Activated CD4-positive, alpha-beta T cell treated with anti-CD3 and anti-CD28 coated beads, Interleukin-2, amount 10 ng/mL, durations not matched to agents 24 days and 14 days (primary cell): ENCODE measurements at regions not wholly inside any gene's neighbourhood (a gene's known extent, or its start where the extent isn't known, plus 50 kb on each side); places are given as distances from the start of the nearest gene placed in this dataset.

Source experiments
- DNase-seq: peaks from one replicate; pipeline ENCODE4 v3.0.0; 2022
- H3K27ac Mint-ChIP-seq: one replicate; pipeline ENCODE4 v1.8.0; 2022; ENCODE audit warnings: mild to moderate bottlenecking, mixed read lengths
- H3K27me3 Mint-ChIP-seq: one replicate; pipeline ENCODE4 v1.8.0; 2022; ENCODE audit warnings: mixed read lengths
- H3K36me3 Mint-ChIP-seq: one replicate; pipeline ENCODE4 v1.8.0; 2022; ENCODE audit warnings: low read depth, mild to moderate bottlenecking, mixed read lengths
- H3K4me1 Mint-ChIP-seq: one replicate; pipeline ENCODE4 v1.8.0; 2021; ENCODE audit warnings: mixed read lengths
- H3K4me3 Mint-ChIP-seq: one replicate; pipeline ENCODE4 v1.8.0; 2022; ENCODE audit warnings: mild to moderate bottlenecking, moderate library complexity, mixed read lengths
- H3K9me3 Mint-ChIP-seq: one replicate; pipeline ENCODE4 v1.8.0; 2021; ENCODE audit warnings: mixed read lengths
- intact Hi-C: fragments of 100-400 bp; cut with micrococcal nuclease; formaldehyde crosslinking; loops from one replicate; pipeline ENCODE4 v1.15.1; 2023

GRCh38 chr7:52269669-52270068, 765.8 kb upstream of the POM121L12 start:
- no peak for DNase-seq
- Mint-ChIP-seq H3K4me1 (no peaks in the 10 kb centered on the region), H3K4me3 (no peak overlapping the region), H3K36me3 (no peaks in the 10 kb centered on the region), H3K9me3 (no peaks in the 10 kb centered on the region), H3K27ac (no peak overlapping the region), H3K27me3 (no peaks in the 10 kb centered on the region)
- intact Hi-C loops = no loop called here

GRCh38 chr7:52261057-52261456, 774.4 kb upstream of the POM121L12 start:
- no peak for DNase-seq
- Mint-ChIP-seq H3K4me3 (no peak overlapping the region), H3K27me3 (no peaks in the 10 kb centered on the region), H3K9me3 (peaks cover 5% of the 10 kb centered on the region), H3K36me3 (no peaks in the 10 kb centered on the region), H3K27ac (no peak overlapping the region), H3K4me1 (no peaks in the 10 kb centered on the region)
- intact Hi-C loops = no loop called here

GRCh38 chr7:52260046-52260665, 775.3 kb upstream of the POM121L12 start:
- H3K9me3 Mint-ChIP-seq = peaks cover 5% of the 10 kb centered on the region
- no peaks in the 10 kb centered on the region for H3K27me3 Mint-ChIP-seq
- H3K27ac Mint-ChIP-seq = no peak overlapping the region
- no peak for DNase-seq
- intact Hi-C loops = no loop called here
- no peaks in the 10 kb centered on the region for H3K36me3 Mint-ChIP-seq
- no peak overlapping the region for H3K4me3 Mint-ChIP-seq
- no peaks in the 10 kb centered on the region for H3K4me1 Mint-ChIP-seq

DNA sequence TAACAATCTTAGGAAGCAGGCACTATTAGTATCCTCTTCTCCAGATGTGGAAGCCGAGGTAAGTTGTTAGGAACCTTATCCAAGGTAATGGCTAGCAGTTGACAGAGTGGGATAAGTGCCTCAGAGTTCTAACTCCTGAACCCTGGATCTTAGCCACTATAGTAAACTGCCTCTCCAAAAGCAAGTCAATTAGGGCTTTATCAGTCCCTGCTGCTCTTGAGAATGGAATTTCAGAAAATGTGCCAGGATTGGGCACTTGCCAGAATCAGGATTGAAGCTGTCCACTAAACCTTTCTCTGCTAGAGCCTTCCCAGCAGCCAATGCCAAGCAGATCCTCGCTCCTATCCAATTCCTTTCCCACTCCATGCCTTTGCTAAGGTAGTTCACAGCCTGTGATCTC, 777.5 kb upstream of the POM121L12 start:
- no peak for DNase-seq
- H3K36me3 Mint-ChIP-seq = no peaks in the 10 kb centered on the region
- H3K27ac Mint-ChIP-seq = no peak overlapping the region
- peaks cover 3% of the 10 kb centered on the region for H3K9me3 Mint-ChIP-seq
- intact Hi-C loops = no loop called here
- H3K27me3 Mint-ChIP-seq = no peaks in the 10 kb centered on the region
- H3K4me1 Mint-ChIP-seq = no peaks in the 10 kb centered on the region
- H3K4me3 Mint-ChIP-seq = no peak overlapping the region

- DNase-seq = no peak
- H3K4me3 Mint-ChIP-seq = no peak overlapping the region
- peaks cover 10% of the 10 kb centered on the region for H3K9me3 Mint-ChIP-seq
- intact Hi-C loops = no loop called here
- no peaks in the 10 kb centered on the region for H3K27me3 Mint-ChIP-seq
- no peaks in the 10 kb centered on the region for H3K36me3 Mint-ChIP-seq
- H3K27ac Mint-ChIP-seq = no peak overlapping the region
- no peaks in the 10 kb centered on the region for H3K4me1 Mint-ChIP-seq
These were observed 780.9 kb upstream of the POM121L12 start for GRCh38 chr7:52254396-52255010.

- H3K36me3 Mint-ChIP-seq = no peaks in the 10 kb centered on the region
- intact Hi-C loops = no loop called here
These were observed 781.5 kb upstream of the POM121L12 start for GRCh38 chr7:52253953-52254352.

GRCh38 chr7:52249741-52250140, 785.7 kb upstream of the POM121L12 start:
- Mint-ChIP-seq H3K4me1 (no peaks in the 10 kb centered on the region), H3K36me3 (no peaks in the 10 kb centered on the region), H3K27ac (no peak overlapping the region), H3K4me3 (no peak overlapping the region), H3K27me3 (no peaks in the 10 kb centered on the region), H3K9me3 (peaks cover 10% of the 10 kb centered on the region)
- intact Hi-C loops = no loop called here
- DNase-seq = no peak

More at GRCh38 chr7:52253953-52254352, 781.5 kb upstream of the POM121L12 start:
- Mint-ChIP-seq H3K27ac (no peak overlapping the region), H3K4me3 (no peak overlapping the region), H3K4me1 (no peaks in the 10 kb centered on the region), H3K9me3 (peaks cover 10% of the 10 kb centered on the region), H3K27me3 (no peaks in the 10 kb centered on the region)
- no peak for DNase-seq

DNA sequence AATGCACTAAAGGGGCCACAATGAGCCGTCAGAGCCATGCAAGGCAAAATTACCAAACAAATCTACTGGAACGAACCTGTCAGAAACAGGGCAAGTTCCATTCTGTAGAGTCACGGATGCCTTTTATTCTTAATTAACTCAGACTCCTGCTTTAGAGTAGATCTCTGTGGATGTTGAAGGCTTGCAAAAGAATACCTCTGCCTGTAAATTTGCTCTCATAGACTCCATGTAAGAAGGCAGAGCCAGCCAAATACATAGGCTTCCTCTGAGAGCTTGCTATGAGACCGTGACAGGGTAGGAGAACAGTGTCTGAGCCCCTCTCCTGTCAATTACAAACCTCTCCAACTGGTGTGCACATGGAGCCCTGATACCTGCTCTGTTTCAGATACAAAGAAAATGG, 787.9 kb upstream of the POM121L12 start:
- no peak overlapping the region for H3K27ac Mint-ChIP-seq
- no peaks in the 10 kb centered on the region for H3K36me3 Mint-ChIP-seq
- H3K27me3 Mint-ChIP-seq = no peaks in the 10 kb centered on the region
- H3K4me1 Mint-ChIP-seq = no peaks in the 10 kb centered on the region
- H3K4me3 Mint-ChIP-seq = no peak overlapping the region
- H3K9me3 Mint-ChIP-seq = peaks cover 5% of the 10 kb centered on the region
- intact Hi-C loops = no loop called here
- DNase-seq = no peak

GRCh38 chr7:52243685-52244084, 791.7 kb upstream of the POM121L12 start:
- DNase-seq = no peak
- H3K36me3 Mint-ChIP-seq = no peaks in the 10 kb centered on the region
- H3K27me3 Mint-ChIP-seq = no peaks in the 10 kb centered on the region
- peaks cover 9% of the 10 kb centered on the region for H3K9me3 Mint-ChIP-seq
- H3K27ac Mint-ChIP-seq = no peak overlapping the region
- no peak overlapping the region for H3K4me3 Mint-ChIP-seq
- intact Hi-C loops = no loop called here
- no peaks in the 10 kb centered on the region for H3K4me1 Mint-ChIP-seq

GRCh38 chr7:52233248-52233647, 802.2 kb upstream of the POM121L12 start:
- peaks cover 6% of the 10 kb centered on the region for H3K9me3 Mint-ChIP-seq

GRCh38 chr7:52211930-52212329, 823.5 kb upstream of the POM121L12 start:
- intact Hi-C loops = no loop called here
- Mint-ChIP-seq H3K4me1 (no peaks in the 10 kb centered on the region), H3K4me3 (no peak overlapping the region), H3K27ac (no peak overlapping the region), H3K27me3 (no peaks in the 10 kb centered on the region), H3K36me3 (no peaks in the 10 kb centered on the region), H3K9me3 (no peaks in the 10 kb centered on the region)
- no peak for DNase-seq

More at GRCh38 chr7:52233248-52233647, 802.2 kb upstream of the POM121L12 start:
- no peaks in the 10 kb centered on the region for H3K27me3 Mint-ChIP-seq
- H3K4me1 Mint-ChIP-seq = no peaks in the 10 kb centered on the region
- intact Hi-C loops = no loop called here
- no peak overlapping the region for H3K4me3 Mint-ChIP-seq
- no peak for DNase-seq
- no peaks in the 10 kb centered on the region for H3K36me3 Mint-ChIP-seq
- H3K27ac Mint-ChIP-seq = no peak overlapping the region

- Mint-ChIP-seq H3K27ac (no peak overlapping the region), H3K27me3 (no peaks in the 10 kb centered on the region), H3K36me3 (no peaks in the 10 kb centered on the region), H3K9me3 (no peaks in the 10 kb centered on the region), H3K4me1 (no peaks in the 10 kb centered on the region), H3K4me3 (no peak overlapping the region)
- intact Hi-C loops = no loop called here
- no peak for DNase-seq
These were observed 825.8 kb upstream of the POM121L12 start for GRCh38 chr7:52209614-52210013.

DNA sequence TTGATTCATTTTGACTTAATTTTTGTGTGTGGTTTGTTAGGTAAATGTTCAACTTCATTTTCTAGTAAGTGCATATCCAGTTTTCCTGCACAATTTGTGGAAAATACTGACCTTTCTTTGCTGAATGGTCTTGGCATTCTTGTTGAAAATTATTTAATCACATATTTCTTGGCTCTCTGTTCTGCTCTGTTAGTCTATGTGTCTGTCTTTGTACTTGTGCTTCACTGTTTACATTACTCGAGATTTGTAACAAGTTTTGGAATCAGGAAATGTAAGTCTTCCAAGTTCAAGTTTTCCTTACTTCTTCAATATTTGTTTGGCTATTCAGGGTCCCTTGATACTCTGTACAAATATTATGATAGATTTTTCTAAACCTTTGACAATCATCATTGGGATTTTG, 838.2 kb upstream of the POM121L12 start:
- no peaks in the 10 kb centered on the region for H3K4me1 Mint-ChIP-seq
- peaks cover 5% of the 10 kb centered on the region for H3K9me3 Mint-ChIP-seq
- no peaks in the 10 kb centered on the region for H3K27me3 Mint-ChIP-seq
- no peak overlapping the region for H3K4me3 Mint-ChIP-seq
- intact Hi-C loops = no loop called here
- H3K27ac Mint-ChIP-seq = no peak overlapping the region
- H3K36me3 Mint-ChIP-seq = no peaks in the 10 kb centered on the region
- no peak for DNase-seq

- peaks cover 5% of the 10 kb centered on the region for H3K9me3 Mint-ChIP-seq
- H3K27ac Mint-ChIP-seq = no peak overlapping the region
- no peaks in the 10 kb centered on the region for H3K27me3 Mint-ChIP-seq
- no peaks in the 10 kb centered on the region for H3K4me1 Mint-ChIP-seq
- intact Hi-C loops = no loop called here
- no peaks in the 10 kb centered on the region for H3K36me3 Mint-ChIP-seq
- DNase-seq = no peak
- no peak overlapping the region for H3K4me3 Mint-ChIP-seq
These were observed 839.8 kb upstream of the POM121L12 start for GRCh38 chr7:52195664-52196063.
